ENCODE measurements at regions not wholly inside any gene's neighbourhood (a gene's known extent, or its start where the extent isn't known, plus 50 kb on each side); places are given as distances from the start of the nearest gene placed in this dataset.
"Not testable (repeated sequence)": the region's sequence is repeated elsewhere in the genome, so short reads cannot be mapped to it uniquely, and the experiment has no call there.

GRCh38 chr3:177905173-177906125 is 630.8 kb upstream of the KCNMB2 start:
- intact Hi-C loops (cut with DNase I, micrococcal nuclease): no loop called here
- Mint-ChIP-seq H3K9me3 (peaks cover 5% of the 10 kb centered on the region), H3K27ac (no peak overlapping the region), H3K4me1 (ENCODE audit: low read depth) (no peaks in the 10 kb centered on the region), H3K36me3 (ENCODE audit: low read depth) (no peaks in the 10 kb centered on the region), H3K27me3 (no peaks in the 10 kb centered on the region), H3K4me3 (no peak overlapping the region)
- CTCF ChIA-PET: no interaction called here
- no peak for DNase-seq
- Histone ChIP-seq H3K27ac (ENCODE audit: low read depth in 1 of 2, low read length in 2 of 2) (no peak overlapping the region), H3K9me3 (ENCODE audit: control insufficient read depth in 1 of 2, insufficient read depth in 1 of 2, low read length in 2 of 2) (peaks cover under 1 to 5% of the 10 kb centered on the region in 2 experiments), H3K36me3 (ENCODE audit: insufficient read depth, low read length) (no peaks in the 10 kb centered on the region), H3K4me3 (ENCODE audit: low read length) (no peak overlapping the region), H3K4me1 (ENCODE audit: insufficient read depth, low read length) (no peaks in the 10 kb centered on the region), H3K27me3 (ENCODE audit: control insufficient read depth in 1 of 2, insufficient read depth in 2 of 2, low read length in 2 of 2) (no peaks in the 10 kb centered on the region)
- POLR2A ChIA-PET: no interaction called here
- ATAC-seq (ENCODE audit: poor library complexity): no peak
- TF ChIP-seq, protein P1, sequence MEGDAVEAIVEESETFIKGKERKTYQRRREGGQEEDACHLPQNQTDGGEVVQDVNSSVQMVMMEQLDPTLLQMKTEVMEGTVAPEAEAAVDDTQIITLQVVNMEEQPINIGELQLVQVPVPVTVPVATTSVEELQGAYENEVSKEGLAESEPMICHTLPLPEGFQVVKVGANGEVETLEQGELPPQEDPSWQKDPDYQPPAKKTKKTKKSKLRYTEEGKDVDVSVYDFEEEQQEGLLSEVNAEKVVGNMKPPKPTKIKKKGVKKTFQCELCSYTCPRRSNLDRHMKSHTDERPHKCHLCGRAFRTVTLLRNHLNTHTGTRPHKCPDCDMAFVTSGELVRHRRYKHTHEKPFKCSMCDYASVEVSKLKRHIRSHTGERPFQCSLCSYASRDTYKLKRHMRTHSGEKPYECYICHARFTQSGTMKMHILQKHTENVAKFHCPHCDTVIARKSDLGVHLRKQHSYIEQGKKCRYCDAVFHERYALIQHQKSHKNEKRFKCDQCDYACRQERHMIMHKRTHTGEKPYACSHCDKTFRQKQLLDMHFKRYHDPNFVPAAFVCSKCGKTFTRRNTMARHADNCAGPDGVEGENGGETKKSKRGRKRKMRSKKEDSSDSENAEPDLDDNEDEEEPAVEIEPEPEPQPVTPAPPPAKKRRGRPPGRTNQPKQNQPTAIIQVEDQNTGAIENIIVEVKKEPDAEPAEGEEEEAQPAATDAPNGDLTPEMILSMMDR (IDR thresholded peaks at IDR 0.05): no peak

GRCh38 chr3:177906126-177906511 is 630.1 kb upstream of the KCNMB2 start:
- Histone ChIP-seq H3K9me3 (ENCODE audit: control insufficient read depth in 1 of 2, insufficient read depth in 1 of 2, low read length in 2 of 2) (no peaks in the 10 kb centered on the region), H3K36me3 (ENCODE audit: insufficient read depth, low read length) (no peaks in the 10 kb centered on the region), H3K27me3 (ENCODE audit: control insufficient read depth in 1 of 2, insufficient read depth in 2 of 2, low read length in 2 of 2) (no peaks in the 10 kb centered on the region), H3K27ac (ENCODE audit: low read depth in 1 of 2, low read length in 2 of 2) (no peak overlapping the region), H3K4me3 (ENCODE audit: low read length) (no peak overlapping the region), H3K4me1 (ENCODE audit: insufficient read depth, low read length) (no peaks in the 10 kb centered on the region)
- H3K9me3 Mint-ChIP-seq: peaks cover 6% of the 10 kb centered on the region
- POLR2A ChIA-PET: interaction anchor here (0.6 kb wide), 1 partner anchor 100 kb away, joined by 3 read pairs; no protein-coding TSS in a partner anchor
- H3K27me3 Mint-ChIP-seq: no peaks in the 10 kb centered on the region
- ATAC-seq (ENCODE audit: poor library complexity) (no peak), DNase-seq (no peak)
- intact Hi-C loops (cut with DNase I, micrococcal nuclease): no loop called here
- H3K4me3 Mint-ChIP-seq: no peak overlapping the region
- H3K36me3 Mint-ChIP-seq (ENCODE audit: low read depth): no peaks in the 10 kb centered on the region
- CTCF ChIA-PET: interaction anchor here (0.6 kb wide), 1 partner anchor 22 kb away, joined by 3 read pairs; no protein-coding TSS in a partner anchor
- H3K4me1 Mint-ChIP-seq (ENCODE audit: low read depth): no peaks in the 10 kb centered on the region
- TF ChIP-seq, protein P1 (IDR thresholded peaks at IDR 0.05): no peak
- no peak overlapping the region for H3K27ac Mint-ChIP-seq

DNA sequence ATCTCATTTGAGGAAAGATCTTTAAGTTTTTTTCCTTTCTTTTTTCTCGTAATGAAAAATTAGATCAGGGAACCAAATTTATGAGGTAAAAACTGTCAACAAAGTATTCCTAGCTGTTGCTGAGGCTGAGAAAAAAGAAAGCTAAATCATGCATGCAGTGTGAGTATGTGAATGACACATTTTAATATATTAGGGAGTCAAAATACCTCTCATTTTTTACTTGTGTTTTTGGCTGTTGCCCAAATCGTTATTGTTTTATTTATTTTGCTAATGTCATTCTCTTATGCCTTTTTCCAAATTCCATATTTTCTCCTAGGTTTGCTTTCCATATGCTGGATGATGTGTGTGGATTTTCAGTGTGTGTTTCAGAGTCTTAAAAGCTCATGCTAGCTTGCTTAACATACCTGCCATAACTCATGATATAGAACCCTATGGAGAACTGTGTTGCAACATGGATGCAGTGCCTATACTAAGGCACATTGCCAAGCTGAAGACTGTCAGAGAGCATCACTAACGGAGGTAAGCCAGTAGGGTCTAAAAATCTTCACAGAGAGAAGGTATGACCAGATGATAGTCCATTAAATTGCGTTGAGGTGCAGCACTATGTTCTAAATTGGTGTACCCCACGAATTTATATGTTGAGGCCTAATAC is 629.5 kb upstream of the KCNMB2 start:
- CTCF ChIA-PET: interaction anchor here (0.6 kb wide), 1 partner anchor 23 kb away, joined by 3 read pairs; no protein-coding TSS in a partner anchor
- Histone ChIP-seq H3K4me1 (ENCODE audit: insufficient read depth, low read length) (no peaks in the 10 kb centered on the region), H3K27me3 (ENCODE audit: control insufficient read depth in 1 of 2, insufficient read depth in 2 of 2, low read length in 2 of 2) (no peaks in the 10 kb centered on the region), H3K4me3 (ENCODE audit: low read length) (no peak overlapping the region), H3K9me3 (ENCODE audit: control insufficient read depth in 1 of 2, insufficient read depth in 1 of 2, low read length in 2 of 2) (no peaks in the 10 kb centered on the region), H3K27ac (ENCODE audit: low read depth in 1 of 2, low read length in 2 of 2) (no peak overlapping the region), H3K36me3 (ENCODE audit: insufficient read depth, low read length) (no peaks in the 10 kb centered on the region)
- ATAC-seq (ENCODE audit: poor library complexity) (no peak), DNase-seq (no peak)
- TF ChIP-seq, protein P1 (IDR thresholded peaks at IDR 0.05): no peak
- H3K36me3 Mint-ChIP-seq (ENCODE audit: low read depth): no peaks in the 10 kb centered on the region
- peaks cover 6% of the 10 kb centered on the region for H3K9me3 Mint-ChIP-seq
- H3K4me3 Mint-ChIP-seq: no peak overlapping the region
- no peaks in the 10 kb centered on the region for H3K4me1 Mint-ChIP-seq (ENCODE audit: low read depth)
- POLR2A ChIA-PET: interaction anchor here (0.6 kb wide), 1 partner anchor 100 kb away, joined by 3 read pairs; no protein-coding TSS in a partner anchor
- intact Hi-C loops (cut with DNase I, micrococcal nuclease): no loop called here
- no peak overlapping the region for H3K27ac Mint-ChIP-seq
- no peaks in the 10 kb centered on the region for H3K27me3 Mint-ChIP-seq

DNA sequence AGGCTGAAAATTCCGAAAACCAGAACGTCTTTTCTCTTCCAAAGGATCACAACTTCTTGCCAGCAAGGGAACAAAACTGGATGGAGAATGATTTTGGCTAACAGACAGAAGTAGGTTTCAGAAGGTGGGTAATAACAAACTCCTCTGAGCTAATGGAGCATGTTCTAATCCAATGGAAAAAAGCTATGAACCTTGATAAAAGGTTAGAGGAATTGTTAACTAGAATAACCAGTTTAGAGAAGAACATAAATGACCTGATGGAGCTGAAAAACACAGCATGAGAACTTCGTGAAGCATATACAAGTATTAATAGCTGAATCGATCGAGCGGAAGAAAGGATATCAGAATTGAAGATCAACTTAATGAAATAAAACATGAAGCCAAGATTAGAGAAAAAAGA is 626.7 kb upstream of the KCNMB2 start:
- H3K9me3 Mint-ChIP-seq; POLR2A ChIA-PET; H3K9me3 ChIP-seq (ENCODE audit: control insufficient read depth in 1 of 2, insufficient read depth in 1 of 2, low read length in 2 of 2); H3K4me1 Mint-ChIP-seq (ENCODE audit: low read depth); H3K27me3 Mint-ChIP-seq; intact Hi-C loops (cut with DNase I, micrococcal nuclease); H3K27ac Mint-ChIP-seq; CTCF ChIA-PET; H3K27me3 ChIP-seq (ENCODE audit: control insufficient read depth in 1 of 2, insufficient read depth in 2 of 2, low read length in 2 of 2); H3K36me3 ChIP-seq (ENCODE audit: insufficient read depth, low read length); H3K4me3 ChIP-seq (ENCODE audit: low read length); H3K4me1 ChIP-seq (ENCODE audit: insufficient read depth, low read length); H3K4me3 Mint-ChIP-seq; H3K36me3 Mint-ChIP-seq (ENCODE audit: low read depth); H3K27ac ChIP-seq (ENCODE audit: low read depth in 1 of 2, low read length in 2 of 2); DNase-seq; ATAC-seq (ENCODE audit: poor library complexity): not testable (repeated sequence)
